ENCODE measurements at regions not wholly inside any gene's neighbourhood (a gene's known extent, or its start where the extent isn't known, plus 50 kb on each side); places are given as distances from the start of the nearest gene placed in this dataset.

DNA sequence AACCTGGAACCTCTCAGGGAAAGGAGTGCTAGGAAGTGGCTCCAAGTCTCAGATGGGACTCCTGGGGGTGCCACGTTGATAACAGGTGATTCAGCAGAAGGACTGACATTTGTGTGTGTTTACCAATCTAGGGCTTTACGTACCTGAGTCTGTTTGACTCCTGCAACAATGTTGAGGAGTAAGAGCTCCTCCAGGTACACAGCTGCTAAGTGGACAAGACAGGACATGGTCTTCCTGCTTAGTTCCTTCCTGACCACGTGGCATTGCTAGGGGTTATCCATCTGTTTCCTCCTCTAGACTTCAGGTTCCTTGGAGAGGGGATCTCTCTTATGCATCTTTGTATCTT is 164.5 kb upstream of the SLC24A3 start:
- no peak for DNase-seq
- Histone ChIP-seq H3K36me3 (replicated peaks; ENCODE audit: insufficient read depth, low read length) (no peaks in the 10 kb centered on the region), H3K27me3 (replicated peaks; ENCODE audit: insufficient read depth, low read length) (no peaks in the 10 kb centered on the region), H3F3A (ENCODE audit: insufficient read depth, low read length) (no peaks in the 10 kb centered on the region), H3K79me2 (ENCODE audit: low read length) (no peaks in the 10 kb centered on the region), H3K4me3 (ENCODE audit: low read length) (no peak overlapping the region), H3K4me2 (ENCODE audit: low read depth, low read length) (no peak overlapping the region), H3K9ac (ENCODE audit: low read length) (no peak overlapping the region), H2AFZ (ENCODE audit: low read length) (no peak overlapping the region), H3K4me1 (ENCODE audit: low read length) (no peaks in the 10 kb centered on the region), H4K20me1 (ENCODE audit: insufficient read depth, low read length) (no peaks in the 10 kb centered on the region), H3K9me3 (replicated peaks; ENCODE audit: insufficient read depth, low read length) (no peaks in the 10 kb centered on the region), H3K27ac (ENCODE audit: low read length) (no peak overlapping the region), H3K9me2 (replicated peaks; ENCODE audit: insufficient read depth, low read length) (no peaks in the 10 kb centered on the region)
- TF ChIP-seq EZH2phosphoT487 (IDR thresholded peaks at IDR 0.05; ENCODE audit: low read length), result no peak
- TF ChIP-seq CTCF (IDR thresholded peaks at IDR 0.05; ENCODE audit: low read length), result no peak
- no peak for TF ChIP-seq EZH2 (optimal IDR thresholded peaks at IDR 0.05; ENCODE audit: low read depth, low read length)

DNA sequence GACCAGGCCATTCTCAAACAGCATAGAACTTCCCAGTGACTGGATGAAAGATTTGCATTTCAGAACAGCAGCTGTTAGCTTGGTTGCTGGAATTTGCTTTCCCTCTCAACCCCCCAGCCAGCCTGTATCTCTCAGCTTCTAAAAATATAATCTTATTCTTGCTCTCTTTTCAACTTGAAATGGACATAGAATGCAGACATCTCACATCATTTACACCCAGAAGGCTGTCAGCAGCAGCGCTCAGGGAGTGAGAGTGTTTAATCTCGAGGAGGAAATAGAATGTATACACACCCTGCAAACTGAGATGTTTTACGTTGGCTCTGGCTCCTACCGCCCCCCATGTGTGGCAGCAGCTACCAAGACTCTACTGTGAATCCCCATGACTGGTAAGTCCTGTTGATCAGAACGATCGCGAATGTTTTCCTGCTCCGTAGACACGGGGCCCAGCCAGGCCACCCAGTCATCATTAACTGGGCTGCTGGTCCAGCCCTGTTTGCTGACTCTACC is 163.4 kb upstream of the SLC24A3 start:
- Histone ChIP-seq H3F3A (ENCODE audit: insufficient read depth, low read length) (no peaks in the 10 kb centered on the region), H3K4me1 (ENCODE audit: low read length) (no peaks in the 10 kb centered on the region), H3K27ac (ENCODE audit: low read length) (no peak overlapping the region), H3K9me2 (replicated peaks; ENCODE audit: insufficient read depth, low read length) (no peaks in the 10 kb centered on the region), H2AFZ (ENCODE audit: low read length) (no peak overlapping the region), H3K9ac (ENCODE audit: low read length) (no peak overlapping the region), H3K36me3 (replicated peaks; ENCODE audit: insufficient read depth, low read length) (no peaks in the 10 kb centered on the region), H3K4me2 (ENCODE audit: low read depth, low read length) (no peak overlapping the region), H3K4me3 (ENCODE audit: low read length) (no peak overlapping the region), H3K9me3 (replicated peaks; ENCODE audit: insufficient read depth, low read length) (no peaks in the 10 kb centered on the region), H4K20me1 (ENCODE audit: insufficient read depth, low read length) (no peaks in the 10 kb centered on the region), H3K27me3 (replicated peaks; ENCODE audit: insufficient read depth, low read length) (no peaks in the 10 kb centered on the region), H3K79me2 (ENCODE audit: low read length) (no peaks in the 10 kb centered on the region)
- TF ChIP-seq EZH2phosphoT487 (IDR thresholded peaks at IDR 0.05; ENCODE audit: low read length) (no peak), CTCF (IDR thresholded peaks at IDR 0.05; ENCODE audit: low read length) (no peak), EZH2 (optimal IDR thresholded peaks at IDR 0.05; ENCODE audit: low read depth, low read length) (no peak)
- no peak for DNase-seq

GRCh38 chr20:19049514-19049913 is 162.9 kb upstream of the SLC24A3 start:
- H3K27me3 ChIP-seq (replicated peaks; ENCODE audit: insufficient read depth, low read length), result no peaks in the 10 kb centered on the region
- no peak overlapping the region for H3K4me3 ChIP-seq (ENCODE audit: low read length)
- no peak overlapping the region for H2AFZ ChIP-seq (ENCODE audit: low read length)
- no peak overlapping the region for H3K27ac ChIP-seq (ENCODE audit: low read length)
- no peaks in the 10 kb centered on the region for H4K20me1 ChIP-seq (ENCODE audit: insufficient read depth, low read length)
- H3F3A ChIP-seq (ENCODE audit: insufficient read depth, low read length), result no peaks in the 10 kb centered on the region
- no peak overlapping the region for H3K9ac ChIP-seq (ENCODE audit: low read length)
- H3K36me3 ChIP-seq (replicated peaks; ENCODE audit: insufficient read depth, low read length), result no peaks in the 10 kb centered on the region
- H3K9me2 ChIP-seq (replicated peaks; ENCODE audit: insufficient read depth, low read length), result no peaks in the 10 kb centered on the region
- TF ChIP-seq EZH2 (optimal IDR thresholded peaks at IDR 0.05; ENCODE audit: low read depth, low read length) (no peak), CTCF (IDR thresholded peaks at IDR 0.05; ENCODE audit: low read length) (no peak), EZH2phosphoT487 (IDR thresholded peaks at IDR 0.05; ENCODE audit: low read length) (no peak)
- no peaks in the 10 kb centered on the region for H3K4me1 ChIP-seq (ENCODE audit: low read length)
- no peaks in the 10 kb centered on the region for H3K9me3 ChIP-seq (replicated peaks; ENCODE audit: insufficient read depth, low read length)
- no peak for DNase-seq
- H3K79me2 ChIP-seq (ENCODE audit: low read length), result no peaks in the 10 kb centered on the region
- no peak overlapping the region for H3K4me2 ChIP-seq (ENCODE audit: low read depth, low read length)

All from MM.1S (cell line).